Activated CD8-positive, alpha-beta memory T cell treated with anti-CD3 and anti-CD28 coated beads for 36 hours (primary cell): ENCODE measurements at regions not wholly inside any gene's neighbourhood (a gene's known extent, or its start where the extent isn't known, plus 50 kb on each side); places are given as distances from the start of the nearest gene placed in this dataset.
"Not testable (repeated sequence)": the region's sequence is repeated elsewhere in the genome, so short reads cannot be mapped to it uniquely, and the experiment has no call there.

ENCODE experiments used
- CTCF ChIA-PET: fragments of 350-600 bp; sonication (Branson Sonifier 250); formaldehyde crosslinking; loops from one replicate; lab custom pipeline; 2021; ENCODE audit warnings: antibody characterized with exemption; lab: Charles Lee
- POLR2A ChIA-PET: fragments of 350-600 bp; sonication (Branson Sonifier 250); formaldehyde crosslinking; loops from one replicate; lab custom pipeline; 2021; ENCODE audit warnings: antibody characterized with exemption; lab: Charles Lee

DNA sequence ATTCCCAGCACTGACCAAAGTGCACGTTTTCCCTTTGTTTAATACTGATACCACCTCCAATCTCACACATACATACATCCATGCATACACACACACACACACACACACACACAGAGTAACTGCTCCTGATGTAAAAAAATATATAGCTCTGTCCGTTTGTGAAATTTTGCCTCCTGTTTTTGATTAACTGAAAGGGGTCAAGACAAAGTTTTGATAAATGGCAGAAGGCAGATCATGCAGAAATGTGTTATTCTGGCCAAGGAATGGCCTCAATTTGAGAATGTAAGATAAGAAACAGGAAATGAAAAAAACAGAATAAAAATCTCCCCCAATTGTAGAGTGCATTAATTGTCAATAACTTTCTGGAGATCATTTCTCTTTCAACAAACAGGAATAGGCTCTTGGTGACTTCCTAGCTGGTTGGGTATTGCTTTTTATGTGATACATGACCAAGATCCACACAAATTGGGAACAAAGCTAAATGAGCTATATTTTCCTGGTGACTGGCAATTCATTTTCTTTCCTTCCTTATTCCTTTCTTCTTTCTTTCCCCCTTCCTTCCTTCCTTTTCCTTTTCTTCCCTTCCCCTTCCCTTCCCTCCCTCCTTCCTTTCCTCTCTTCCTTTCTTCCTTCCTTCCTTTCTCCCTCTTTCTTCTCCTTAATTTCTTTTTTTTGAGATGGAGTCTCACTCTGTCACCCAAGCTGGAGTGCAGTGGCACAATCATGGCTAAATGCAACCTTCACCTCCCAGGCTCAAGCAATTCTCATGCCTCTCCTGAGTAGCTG, 88.9 kb upstream of the PMAIP1 start:
- POLR2A ChIA-PET = no interaction called here
- CTCF ChIA-PET = interaction anchor here (0.7 kb wide), 1 partner anchor 129 kb away, joined by 3 read pairs; no protein-coding TSS in a partner anchor

DNA sequence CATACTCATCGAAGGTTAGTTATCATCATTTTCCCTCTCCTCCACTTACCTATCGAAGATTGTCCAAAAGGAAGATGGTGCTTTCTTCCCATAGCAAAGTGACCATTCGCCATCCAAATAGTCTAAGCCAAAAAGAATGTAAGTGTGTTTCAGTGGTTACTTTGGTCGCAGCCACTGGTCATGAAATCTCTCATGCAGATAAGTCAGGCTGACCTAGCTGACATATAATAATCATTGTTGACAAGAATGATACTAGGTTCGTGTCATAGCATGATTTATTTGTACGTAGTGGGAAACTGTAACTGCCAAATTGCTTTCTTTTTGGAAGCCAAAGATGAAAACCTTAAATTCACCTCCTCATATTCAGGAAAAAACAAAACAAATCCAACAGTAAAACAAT, 89.6 kb upstream of the PMAIP1 start:
- ChIA-PET CTCF (no interaction called here), POLR2A (no interaction called here)

DNA sequence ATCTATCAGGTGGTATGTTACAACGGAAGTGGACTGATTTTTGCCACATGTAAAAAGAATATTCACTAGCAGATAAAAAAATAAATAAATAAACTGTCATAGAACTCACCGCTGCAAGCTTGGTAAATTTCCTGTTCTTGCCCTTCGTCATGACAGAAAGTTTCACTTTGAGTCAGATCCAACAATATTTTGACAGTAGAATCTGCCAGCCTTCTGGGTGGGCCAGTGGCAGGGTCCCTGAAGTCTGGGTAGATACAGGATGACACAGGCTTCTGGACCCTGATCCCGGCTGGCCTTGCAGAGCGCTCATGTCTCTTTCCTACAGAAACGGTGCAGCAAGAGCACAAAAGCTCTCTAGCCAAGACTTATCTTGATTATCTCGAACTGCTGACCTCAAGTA, 97.8 kb upstream of the PMAIP1 start:
- POLR2A ChIA-PET = no interaction called here
- CTCF ChIA-PET = no interaction called here

DNA sequence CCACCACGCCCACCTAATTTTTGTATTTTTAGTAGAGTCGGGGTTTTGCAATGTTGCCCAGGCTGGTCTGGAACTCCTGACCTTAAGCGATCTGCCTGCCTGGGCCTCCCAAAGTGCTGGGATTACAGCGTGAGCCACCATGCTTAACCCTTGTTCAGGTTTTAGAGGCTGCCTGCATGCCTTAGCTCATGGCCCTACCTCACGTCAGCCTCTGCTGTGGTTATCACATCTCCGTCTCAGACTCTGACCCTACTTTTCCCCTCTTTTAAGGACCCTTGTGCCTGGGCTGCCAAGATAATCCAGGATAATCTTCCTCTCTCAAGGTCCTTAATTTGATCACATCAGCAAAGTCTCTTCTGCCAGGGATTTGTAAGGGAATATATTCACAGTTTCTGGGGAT, 98.2 kb upstream of the PMAIP1 start:
- ChIA-PET CTCF (no interaction called here), POLR2A (no interaction called here)

DNA sequence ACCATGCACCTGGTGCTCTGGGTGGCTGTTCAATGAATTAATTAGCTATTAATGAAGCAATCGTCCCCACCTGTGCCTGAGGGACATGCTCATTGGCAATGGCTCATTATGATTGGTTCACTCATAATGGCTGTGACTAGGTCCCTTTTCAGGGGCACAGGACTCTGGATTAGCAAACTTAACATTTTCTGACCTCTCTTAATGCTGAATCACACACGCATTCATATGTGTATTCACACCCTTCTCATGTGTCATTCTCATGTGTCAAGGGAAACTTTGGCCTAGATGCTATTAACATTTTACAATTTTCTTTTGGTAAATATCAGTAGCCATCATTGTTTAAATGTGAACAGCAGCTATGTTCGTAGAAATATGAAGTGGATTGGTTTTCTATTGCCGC, 98.9 kb upstream of the PMAIP1 start:
- POLR2A ChIA-PET = no interaction called here
- CTCF ChIA-PET = interaction anchor here (0.6 kb wide), 1 partner anchor 19 kb away, joined by 4 read pairs; no protein-coding TSS in a partner anchor

DNA sequence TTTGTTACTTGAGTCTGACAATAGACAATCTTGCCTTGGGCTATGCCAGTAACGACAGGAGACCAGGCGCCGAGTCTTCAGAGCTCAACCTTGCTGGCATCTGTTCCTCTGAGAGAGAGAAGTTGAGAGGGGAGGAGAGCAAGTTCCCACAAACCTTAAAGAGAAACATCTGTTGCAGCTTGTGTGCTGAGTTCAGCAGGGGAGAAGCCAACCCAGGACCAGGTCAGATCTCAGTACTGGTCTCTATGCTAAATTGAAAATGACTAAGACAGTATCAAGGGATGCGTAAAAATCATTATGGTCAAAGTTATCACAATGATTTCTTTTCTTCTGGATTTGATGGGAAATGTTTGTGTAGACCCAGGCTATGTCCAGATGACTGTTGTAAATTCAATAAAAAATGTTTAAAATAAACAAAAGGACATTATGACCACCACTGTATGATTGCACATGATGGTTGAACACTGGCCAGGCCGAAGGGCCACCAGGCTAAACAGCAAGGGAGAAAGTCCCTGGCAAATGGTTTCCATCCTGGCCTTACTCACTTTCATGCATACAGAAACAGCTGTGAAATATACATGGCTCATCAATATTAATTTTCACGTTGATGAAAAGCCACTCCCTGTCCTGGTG, 100.3 kb upstream of the PMAIP1 start:
- POLR2A ChIA-PET = no interaction called here
- CTCF ChIA-PET = no interaction called here

DNA sequence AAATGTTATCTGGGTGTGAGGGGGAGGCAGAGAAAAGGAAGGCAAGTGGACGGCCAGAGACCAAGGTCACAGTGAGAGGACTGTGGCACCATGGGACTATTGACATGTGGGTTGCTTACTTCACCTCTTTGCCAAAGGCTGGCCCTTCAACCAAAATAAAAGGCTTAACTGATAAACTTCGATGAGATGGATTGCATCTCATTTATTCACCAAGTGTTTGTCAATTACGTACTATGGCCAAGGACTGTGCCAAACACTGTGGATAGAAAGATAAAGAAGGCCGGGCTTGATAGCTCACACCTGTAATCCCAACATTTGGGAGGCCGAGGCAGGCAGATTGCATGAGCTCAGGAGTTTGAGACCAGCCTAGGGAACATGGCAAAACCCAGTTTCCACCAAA, 98.7 kb upstream of the CCBE1 start:
- CTCF ChIA-PET = no interaction called here
- POLR2A ChIA-PET = no interaction called here

DNA sequence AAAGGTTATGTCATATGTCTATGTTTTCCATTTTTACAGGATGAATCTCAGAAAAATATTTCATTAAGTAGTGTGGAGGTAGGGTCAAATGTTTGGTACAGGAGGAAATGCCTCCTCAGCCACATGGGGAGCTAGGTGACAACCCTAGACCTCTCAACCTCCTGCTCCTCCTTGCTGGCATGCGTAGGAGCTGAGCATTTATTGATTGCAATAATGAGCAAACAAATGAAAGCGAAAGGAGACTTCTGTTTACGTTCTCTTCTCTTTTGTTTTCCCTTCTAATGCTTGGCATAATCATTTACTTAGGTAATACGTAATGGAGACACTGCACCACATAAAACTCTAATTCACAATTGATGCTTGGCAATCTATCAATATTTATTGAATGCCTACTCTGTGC, 95.1 kb upstream of the CCBE1 start:
- POLR2A ChIA-PET = no interaction called here
- CTCF ChIA-PET = interaction anchor here (0.6 to 1.3 kb wide), 2 partner anchors 31 to 76 kb away, joined by 3 read pairs; no protein-coding TSS in a partner anchor

DNA sequence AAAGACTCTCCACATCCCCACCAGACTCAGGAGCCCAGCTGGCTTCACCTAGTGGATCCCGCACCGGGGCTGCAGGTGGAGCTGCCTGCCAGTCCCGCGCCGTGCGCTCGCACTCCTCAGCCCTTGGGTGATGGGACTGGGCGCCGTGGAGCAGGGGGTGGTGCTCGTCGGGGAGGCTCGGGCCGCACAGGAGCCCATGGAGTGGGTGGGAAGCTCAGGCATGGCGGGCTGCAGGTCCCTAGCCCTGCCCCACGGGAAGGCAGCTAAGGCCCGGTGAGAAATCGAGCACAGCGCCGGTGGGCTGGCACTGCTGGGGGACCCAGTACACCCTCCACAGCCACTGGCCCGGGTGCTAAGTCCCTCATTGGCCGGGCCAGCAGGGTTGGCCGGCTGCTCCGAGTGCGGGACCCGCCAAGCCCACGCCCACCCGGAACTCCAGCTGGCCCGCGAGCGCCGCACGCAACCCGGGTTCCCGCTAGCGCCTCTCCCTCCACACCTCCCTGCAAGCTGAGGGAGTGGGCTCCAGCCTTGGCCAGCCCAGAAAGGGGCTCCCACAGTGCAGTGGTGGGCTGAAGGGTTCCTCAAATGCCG, 93.2 kb upstream of the CCBE1 start:
- CTCF ChIA-PET, POLR2A ChIA-PET: not testable (repeated sequence)

DNA sequence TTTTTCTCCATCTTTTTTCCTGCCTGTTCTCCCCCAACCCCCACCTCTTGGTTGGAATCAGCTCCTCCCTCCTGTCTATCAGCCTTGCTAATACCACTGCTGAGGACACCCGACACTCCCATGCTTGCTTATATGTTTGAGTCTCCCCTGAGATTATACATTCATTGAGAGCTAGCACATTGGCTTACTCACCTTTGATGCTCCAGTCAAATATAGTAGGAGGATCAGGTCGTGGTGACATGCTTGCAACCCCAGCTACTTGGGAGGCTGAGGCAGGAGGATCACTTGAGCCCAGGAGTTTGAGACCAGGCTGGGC, 91.5 kb upstream of the CCBE1 start:
- ChIA-PET POLR2A (no interaction called here), CTCF (interaction anchor here (0.7 kb wide), 1 partner anchor 36 kb away, joined by 3 read pairs; no protein-coding TSS in a partner anchor)

DNA sequence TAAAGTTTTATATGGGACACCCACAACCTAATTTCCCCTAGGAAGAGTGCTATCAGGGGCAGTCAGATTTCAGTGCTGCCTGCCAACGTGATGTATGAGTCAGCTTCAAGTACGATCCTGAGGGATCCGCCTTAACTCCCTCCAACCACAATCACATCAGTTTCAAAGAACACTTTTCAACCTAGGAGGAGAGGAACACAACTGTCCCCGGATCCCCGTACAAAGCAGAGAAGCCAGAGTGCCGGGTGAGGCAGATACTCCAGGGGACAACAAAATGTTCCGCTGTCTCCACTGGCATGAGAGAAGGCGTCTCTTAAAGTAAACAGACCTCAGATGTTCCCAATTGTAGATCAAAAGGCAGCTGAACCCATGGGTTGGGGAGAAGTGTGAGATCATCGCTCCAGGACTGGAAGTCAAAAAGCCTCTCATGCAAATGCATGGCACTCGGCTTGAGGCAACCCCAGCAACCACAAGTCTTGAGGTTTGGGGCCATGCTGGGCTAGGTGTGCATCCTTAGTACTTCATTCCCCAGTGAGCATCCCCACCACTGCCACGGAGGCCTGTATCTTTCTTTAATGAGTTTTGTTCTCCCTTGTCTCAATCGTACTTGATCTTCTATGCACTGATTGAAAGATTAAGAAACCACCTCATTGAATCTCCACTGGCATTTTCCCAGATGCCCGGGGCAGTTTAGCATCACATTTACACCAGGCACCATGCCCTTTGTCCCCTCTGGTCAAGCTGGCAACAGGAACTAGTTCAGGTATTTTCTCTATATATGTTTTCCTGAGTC, 91.0 kb upstream of the CCBE1 start:
- ChIA-PET CTCF (no interaction called here), POLR2A (no interaction called here)

DNA sequence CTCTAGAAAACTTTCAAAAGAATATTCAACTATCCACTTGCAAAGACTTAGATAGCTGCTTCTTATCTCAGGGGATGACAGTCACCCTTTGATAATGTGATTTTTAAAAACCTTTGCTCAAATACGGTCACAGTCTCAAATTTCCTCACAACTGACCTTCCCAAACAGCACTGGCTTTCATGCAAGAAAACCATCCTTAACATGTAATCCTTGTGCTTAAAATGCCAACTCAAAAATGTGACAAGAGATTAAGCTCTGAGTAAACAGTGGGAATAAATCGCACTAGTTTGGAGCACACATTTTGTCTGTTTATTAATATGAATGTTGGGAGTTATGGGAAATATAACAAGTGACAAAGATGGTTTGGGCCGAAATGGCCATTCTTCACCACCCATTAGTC, 87.5 kb upstream of the CCBE1 start:
- CTCF ChIA-PET = no interaction called here
- POLR2A ChIA-PET = no interaction called here

DNA sequence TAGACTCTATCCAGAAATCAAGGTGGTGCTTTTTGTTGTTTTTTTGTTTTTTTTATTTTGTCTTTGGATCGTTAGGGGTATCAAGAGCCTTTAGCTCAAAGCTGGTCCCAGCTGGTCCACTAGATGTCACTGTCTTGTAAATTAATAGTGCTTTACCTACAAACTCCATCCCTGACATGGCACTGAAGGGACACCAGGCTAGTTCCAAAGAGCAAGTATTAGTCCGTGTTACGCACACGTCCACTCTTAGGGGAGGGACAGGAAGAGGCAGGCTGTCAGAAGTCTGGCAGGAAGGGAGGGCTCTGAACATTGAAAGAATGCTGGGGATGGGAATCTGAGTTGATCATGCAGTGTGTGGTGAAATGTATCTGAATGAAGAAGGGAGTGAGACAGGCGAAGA, 85.9 kb upstream of the CCBE1 start:
- ChIA-PET CTCF (interaction anchor here (1.0 kb wide), 2 partner anchors 41 to 53 kb away, joined by 3 read pairs; no protein-coding TSS in a partner anchor), POLR2A (no interaction called here)

DNA sequence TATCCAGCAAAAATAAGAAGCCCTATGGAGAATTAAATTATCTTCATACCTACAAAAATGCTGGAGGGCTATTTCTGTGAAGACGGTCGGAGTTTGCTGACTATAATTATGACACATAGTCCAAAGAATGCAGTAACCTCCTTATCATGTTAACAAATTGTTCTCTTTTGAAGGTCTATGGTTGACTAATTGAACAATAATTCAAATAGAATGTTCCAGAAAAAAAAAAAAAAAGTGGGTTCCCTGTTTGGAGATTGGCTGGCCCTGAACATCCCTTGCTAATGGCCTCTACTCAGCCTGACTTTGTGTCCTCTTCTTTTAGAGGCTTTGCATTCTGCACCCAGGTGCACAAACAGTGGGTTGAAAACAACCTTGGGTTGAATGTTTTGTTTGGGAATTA, 82.8 kb upstream of the CCBE1 start:
- POLR2A ChIA-PET = no interaction called here

DNA sequence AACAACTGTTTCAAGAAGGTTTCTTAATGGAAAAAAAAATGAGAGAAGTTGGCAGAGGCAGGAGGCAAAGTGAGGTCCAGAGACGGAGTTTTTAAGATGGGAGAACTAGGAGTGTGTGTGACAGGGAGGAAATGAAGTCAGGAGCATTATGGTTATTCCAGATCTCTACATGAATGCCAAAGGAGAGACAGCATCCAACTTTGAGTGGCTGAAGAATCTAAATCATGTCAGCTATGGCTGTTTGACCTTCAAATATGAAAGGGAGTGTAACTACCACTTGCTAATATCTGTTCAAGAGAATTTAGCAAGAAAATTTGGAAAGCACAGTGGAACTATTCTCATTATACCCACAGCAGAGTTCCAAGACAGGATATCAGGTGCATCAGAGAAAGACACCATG, 81.2 kb upstream of the CCBE1 start:
- CTCF ChIA-PET = no interaction called here
- POLR2A ChIA-PET = no interaction called here

More for the DNA sequence above, 82.8 kb upstream of the CCBE1 start:
- CTCF ChIA-PET = no interaction called here

DNA sequence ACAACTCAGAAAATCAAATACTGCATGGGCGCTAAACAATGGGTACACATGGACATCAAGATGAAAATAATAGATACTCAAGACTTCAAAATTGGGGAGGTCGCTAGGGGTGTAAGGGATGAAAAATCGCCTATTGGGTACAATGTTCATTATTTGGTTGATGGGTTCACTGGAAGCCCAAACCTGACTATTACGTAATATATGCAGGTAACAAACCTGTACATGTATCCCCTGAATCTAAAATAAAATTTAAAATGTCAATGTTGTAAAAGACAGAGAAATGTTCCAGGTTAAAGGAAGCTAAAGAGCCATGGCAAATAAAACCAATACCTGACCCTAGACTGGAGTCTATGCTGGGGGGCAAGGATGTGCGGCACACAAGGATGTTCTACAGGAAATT, 80.4 kb upstream of the CCBE1 start:
- ChIA-PET POLR2A (no interaction called here), CTCF (no interaction called here)

DNA sequence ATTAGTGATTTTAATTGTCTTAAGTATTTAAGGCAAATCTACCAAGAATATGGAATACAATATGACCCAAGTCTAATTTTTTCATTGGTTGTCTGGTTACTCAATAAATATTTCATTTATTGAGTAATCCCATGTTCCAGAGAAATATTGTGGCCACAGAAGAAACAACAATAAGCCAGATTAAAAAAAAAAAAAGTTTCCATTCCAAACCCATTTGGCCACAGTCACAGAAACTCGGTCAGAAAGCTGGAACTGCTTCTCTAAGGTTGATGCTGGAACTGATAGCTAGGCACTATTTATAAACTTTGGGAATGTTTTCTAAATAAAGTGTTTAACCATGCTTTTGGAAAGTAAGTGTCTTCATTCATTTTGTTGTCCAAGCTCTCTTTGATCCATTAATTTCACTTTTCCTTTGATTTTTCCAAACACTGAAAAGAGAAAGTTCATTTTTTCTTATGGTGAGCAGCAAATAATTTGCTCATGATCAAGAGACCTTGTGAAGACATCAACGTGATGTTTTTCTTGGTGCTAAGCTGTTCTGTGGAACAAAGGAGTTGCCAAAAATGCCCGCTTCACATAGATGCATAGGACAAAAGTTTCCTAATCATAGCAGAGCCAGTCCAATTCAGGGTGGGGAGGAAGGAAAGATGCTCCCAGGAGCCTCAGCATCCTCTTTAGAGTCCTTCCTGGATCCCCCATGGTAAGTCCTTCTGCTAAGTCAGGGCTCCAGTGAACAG, 72.1 kb upstream of the CCBE1 start:
- POLR2A ChIA-PET = no interaction called here
- CTCF ChIA-PET = no interaction called here

DNA sequence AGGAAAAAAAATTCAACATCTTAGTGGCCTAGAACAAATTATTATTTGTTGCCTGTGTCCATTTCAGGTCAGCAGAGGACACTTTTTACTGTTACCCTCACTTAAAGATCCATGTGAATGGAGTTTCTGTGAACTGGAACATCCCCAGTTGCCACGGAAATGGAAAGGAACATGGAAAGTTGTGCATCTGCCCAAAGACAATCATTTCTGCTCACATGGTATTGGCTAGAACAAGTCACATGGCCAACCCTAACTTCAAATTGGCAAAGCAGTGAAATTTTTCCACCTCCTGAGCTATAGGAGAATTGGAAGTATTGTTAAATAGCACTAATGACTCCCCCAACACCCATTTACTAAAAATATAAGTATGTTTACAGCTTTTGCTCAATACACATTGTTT, 71.2 kb upstream of the CCBE1 start:
- CTCF ChIA-PET = no interaction called here
- POLR2A ChIA-PET = no interaction called here

DNA sequence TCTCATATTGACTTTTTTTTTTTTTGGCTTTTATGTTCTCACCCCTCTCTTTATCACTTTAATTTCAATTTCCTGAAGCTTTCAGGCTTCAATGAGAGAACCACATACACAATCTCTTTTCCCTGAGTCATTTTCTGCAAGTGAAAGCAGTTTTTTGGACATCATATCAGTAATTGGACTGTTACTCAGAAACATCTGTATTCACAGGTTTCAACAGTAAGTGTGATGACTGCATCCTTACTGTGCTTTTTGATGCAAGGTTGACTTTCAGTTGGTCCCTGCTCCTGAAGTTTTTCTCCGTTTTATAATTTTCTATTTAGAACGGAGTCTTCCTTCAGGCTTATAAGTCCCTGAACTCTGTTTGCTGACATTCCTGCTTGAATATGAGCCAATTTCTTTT, 70.5 kb upstream of the CCBE1 start:
- ChIA-PET POLR2A (no interaction called here), CTCF (interaction anchor here (0.6 kb wide), 1 partner anchor 80 kb away, joined by 3 read pairs; no protein-coding TSS in a partner anchor)
